ENCODE measurements at regions not wholly inside any gene's neighbourhood (a gene's known extent, or its start where the extent isn't known, plus 50 kb on each side); places are given as distances from the start of the nearest gene placed in this dataset.
A peak's percentile ranks its signal among the peaks of the same experiment; 100 is the strongest.
"Not testable (repeated sequence)": the region's sequence is repeated elsewhere in the genome, so short reads cannot be mapped to it uniquely, and the experiment has no call there.

DNA sequence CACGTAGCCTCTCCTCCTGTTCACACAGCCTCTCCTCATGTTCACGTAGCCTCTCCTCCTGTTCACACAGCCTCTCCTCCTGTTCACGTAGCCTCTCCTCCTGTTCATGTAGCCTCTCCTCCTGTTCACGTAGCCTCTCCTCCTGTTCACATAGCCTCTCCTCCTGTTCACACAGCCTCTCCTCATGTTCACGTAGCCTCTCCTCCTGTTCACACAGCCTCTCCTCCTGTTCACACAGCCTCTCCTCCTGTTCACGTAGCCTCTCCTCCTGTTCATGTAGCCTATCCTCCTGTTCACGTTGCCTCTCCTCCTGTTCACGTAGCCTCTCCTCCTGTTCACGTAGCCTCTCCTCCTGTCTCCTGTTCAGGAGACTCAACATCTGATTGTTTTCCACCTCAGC lies 88.5 kb upstream of the ZSCAN2 start:
- intact Hi-C loops (cut with DNase I, micrococcal nuclease); H3K36me3 ChIP-seq (ENCODE audit: low read depth); H3K4me1 ChIP-seq (ENCODE audit: low read depth); DNase-seq; H3K9me3 ChIP-seq; H3K4me3 ChIP-seq; ATAC-seq: not testable (repeated sequence)

GRCh38 chr15:84516773-84517172 lies 84.0 kb upstream of the ZSCAN2 start:
- H3K36me3 ChIP-seq (ENCODE audit: low read depth); ATAC-seq; H3K4me3 ChIP-seq; H3K9me3 ChIP-seq; intact Hi-C loops (cut with DNase I, micrococcal nuclease); H3K4me1 ChIP-seq (ENCODE audit: low read depth); DNase-seq: not testable (repeated sequence)

GRCh38 chr15:84525491-84526344 lies 75.1 kb upstream of the ZSCAN2 start:
- DNase-seq; H3K9me3 ChIP-seq; ATAC-seq; H3K4me3 ChIP-seq; H3K36me3 ChIP-seq (ENCODE audit: low read depth); intact Hi-C loops (cut with DNase I, micrococcal nuclease); H3K4me1 ChIP-seq (ENCODE audit: low read depth): not testable (repeated sequence)

DNA sequence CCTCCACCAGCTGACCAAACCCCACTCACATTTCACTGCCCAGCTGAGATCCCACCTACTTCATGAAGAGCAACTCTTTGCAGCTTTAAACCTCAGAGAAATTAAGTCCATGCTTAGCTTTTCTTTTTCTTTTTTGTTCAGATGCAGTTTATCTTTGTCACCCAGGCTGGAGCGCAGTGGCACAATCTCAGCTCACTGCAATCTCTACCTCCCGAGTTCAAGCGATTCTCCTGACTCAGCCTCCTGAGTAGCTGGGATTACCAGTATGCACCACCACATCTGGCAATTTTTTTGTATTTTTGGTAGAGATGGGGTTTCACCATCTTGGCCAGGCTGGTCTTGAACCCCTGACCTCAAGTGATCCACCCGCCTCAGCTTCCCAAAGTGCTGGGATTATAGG lies 70.1 kb upstream of the ZSCAN2 start:
- H3K4me1 ChIP-seq (ENCODE audit: low read depth); H3K9me3 ChIP-seq; intact Hi-C loops (cut with DNase I, micrococcal nuclease); H3K4me3 ChIP-seq; DNase-seq; H3K36me3 ChIP-seq (ENCODE audit: low read depth); ATAC-seq: not testable (repeated sequence)

DNA sequence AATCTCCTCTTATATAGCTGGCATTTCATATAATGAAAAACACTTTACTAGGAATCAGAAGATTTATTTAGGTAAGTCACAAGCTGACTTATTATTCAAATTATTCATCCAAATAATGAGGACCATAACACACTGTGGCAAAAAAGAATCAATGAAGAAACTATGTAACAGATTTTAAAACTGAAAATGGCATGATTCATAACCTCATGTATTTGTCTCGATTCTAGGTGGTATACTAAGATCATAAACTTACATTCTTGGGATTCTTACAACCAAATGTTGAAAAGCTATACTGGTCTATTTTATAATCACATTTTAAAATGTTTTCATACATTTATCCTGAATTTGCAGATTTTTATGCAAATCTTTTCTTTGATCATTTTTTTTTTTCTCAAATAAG lies 69.6 kb upstream of the ZSCAN2 start:
- DNase-seq; H3K4me1 ChIP-seq (ENCODE audit: low read depth); H3K36me3 ChIP-seq (ENCODE audit: low read depth); H3K9me3 ChIP-seq; ATAC-seq; intact Hi-C loops (cut with DNase I, micrococcal nuclease); H3K4me3 ChIP-seq: not testable (repeated sequence)

DNA sequence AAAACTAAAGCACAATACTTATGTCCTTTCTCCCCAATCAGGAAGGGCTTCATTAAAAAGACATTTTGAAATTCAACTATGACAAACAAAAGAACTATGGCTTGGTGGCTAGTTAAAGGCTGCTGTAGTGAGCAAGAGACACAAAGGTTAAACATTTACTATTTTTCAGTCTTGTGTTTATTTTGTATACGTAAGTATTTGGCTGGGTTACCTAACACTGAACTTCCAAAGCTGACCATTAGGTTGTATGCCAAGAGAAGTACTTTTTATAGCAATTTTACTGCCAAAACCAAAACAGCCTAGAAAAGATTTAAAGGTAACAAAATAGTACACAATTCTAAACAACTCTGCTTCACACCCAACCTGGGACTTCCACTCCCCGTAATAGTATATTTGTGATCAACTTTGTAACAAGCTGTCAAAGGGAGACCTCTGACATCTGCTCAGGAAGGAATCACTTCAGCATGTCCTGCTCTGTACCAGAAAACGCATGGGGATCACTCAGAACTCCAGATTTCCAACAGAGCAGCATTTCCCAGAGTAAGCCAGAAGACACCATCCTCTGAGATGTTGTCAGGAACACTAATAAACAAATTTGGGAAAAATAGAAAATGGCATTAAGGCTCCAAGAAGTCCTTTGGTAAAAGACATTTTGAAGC lies 69.0 kb upstream of the ZSCAN2 start:
- intact Hi-C loops (cut with DNase I, micrococcal nuclease); H3K4me1 ChIP-seq (ENCODE audit: low read depth); H3K4me3 ChIP-seq; H3K9me3 ChIP-seq; H3K36me3 ChIP-seq (ENCODE audit: low read depth); DNase-seq: not testable (repeated sequence)
- peak; percentile 82 for ATAC-seq

GRCh38 chr15:84533705-84534104 lies 67.1 kb upstream of the ZSCAN2 start:
- H3K4me1 ChIP-seq (ENCODE audit: low read depth); H3K4me3 ChIP-seq; ATAC-seq; H3K9me3 ChIP-seq; DNase-seq; intact Hi-C loops (cut with DNase I, micrococcal nuclease); H3K36me3 ChIP-seq (ENCODE audit: low read depth): not testable (repeated sequence)

- H3K36me3 ChIP-seq (ENCODE audit: low read depth); DNase-seq; H3K4me1 ChIP-seq (ENCODE audit: low read depth); intact Hi-C loops (cut with DNase I, micrococcal nuclease); H3K4me3 ChIP-seq; H3K9me3 ChIP-seq; ATAC-seq: not testable (repeated sequence)
These were observed 66.1 kb upstream of the ZSCAN2 start for GRCh38 chr15:84534561-84535235.

- H3K4me3 ChIP-seq; H3K36me3 ChIP-seq (ENCODE audit: low read depth); ATAC-seq; DNase-seq; intact Hi-C loops (cut with DNase I, micrococcal nuclease); H3K4me1 ChIP-seq (ENCODE audit: low read depth); H3K9me3 ChIP-seq: not testable (repeated sequence)
These were observed 64.6 kb upstream of the ZSCAN2 start for GRCh38 chr15:84536181-84536580.

DNA sequence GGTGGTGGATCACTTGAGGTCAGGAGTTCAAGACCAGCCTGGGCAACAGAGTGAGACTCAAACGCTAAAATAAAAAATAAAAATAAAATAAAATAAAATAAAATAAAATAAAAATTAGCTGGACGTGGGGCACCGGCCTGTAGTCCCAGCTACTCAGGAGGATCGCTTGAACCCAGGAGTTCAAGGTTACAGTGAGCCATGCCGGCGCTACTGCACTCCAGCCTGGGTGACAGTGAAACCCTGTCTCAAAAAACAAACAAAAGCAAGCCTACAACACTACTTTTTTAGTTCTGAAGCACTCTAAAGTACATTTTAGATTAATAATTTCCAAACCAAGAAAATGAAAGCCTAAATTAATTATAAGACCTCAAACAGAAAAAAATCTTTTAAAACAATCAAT lies 56.2 kb upstream of the ZSCAN2 start:
- intact Hi-C loops (cut with DNase I, micrococcal nuclease); H3K4me1 ChIP-seq (ENCODE audit: low read depth); DNase-seq; ATAC-seq; H3K4me3 ChIP-seq; H3K9me3 ChIP-seq; H3K36me3 ChIP-seq (ENCODE audit: low read depth): not testable (repeated sequence)

DNA sequence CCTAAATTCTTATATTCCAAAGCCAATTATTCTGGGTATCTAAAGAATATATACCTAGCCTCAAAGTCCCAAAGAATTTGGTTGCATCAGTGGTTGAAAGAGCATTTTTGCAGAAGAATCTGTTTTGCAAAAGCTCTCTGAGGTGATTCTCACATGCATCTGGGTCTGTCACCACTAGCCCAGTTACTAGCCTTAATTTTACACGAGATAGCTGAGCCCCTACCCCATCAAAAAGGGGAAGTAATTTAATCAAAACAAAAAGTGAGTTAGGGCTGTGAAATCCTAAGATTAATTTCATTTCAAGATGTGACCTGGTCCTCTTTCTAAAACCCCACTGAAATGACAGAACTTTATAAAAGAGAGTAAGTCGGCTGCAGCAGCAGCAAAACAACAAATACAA lies 53.7 kb upstream of the ZSCAN2 start:
- ATAC-seq; intact Hi-C loops (cut with DNase I, micrococcal nuclease); H3K4me1 ChIP-seq (ENCODE audit: low read depth); H3K9me3 ChIP-seq; H3K36me3 ChIP-seq (ENCODE audit: low read depth); H3K4me3 ChIP-seq; DNase-seq: not testable (repeated sequence)

- H3K4me1 ChIP-seq (ENCODE audit: low read depth); H3K4me3 ChIP-seq; H3K36me3 ChIP-seq (ENCODE audit: low read depth); H3K9me3 ChIP-seq; DNase-seq; ATAC-seq; intact Hi-C loops (cut with DNase I, micrococcal nuclease): not testable (repeated sequence)
These were observed 50.3 kb upstream of the ZSCAN2 start for GRCh38 chr15:84550503-84550902.
